LNCaP clone FGC (cell line): ENCODE measurements at regions not wholly inside any gene's neighbourhood (a gene's known extent, or its start where the extent isn't known, plus 50 kb on each side); places are given as distances from the start of the nearest gene placed in this dataset.

Experiments used
- DNase-seq: peaks from one replicate; pipeline ENCODE4 v3.0.0-alpha.2; 2011; ENCODE audit warnings: low read depth
- H3K4me3 ChIP-seq: 2 replicates; pipeline ENCODE4 v1.5.1; 2011; ENCODE audit warnings: mild to moderate bottlenecking, low read depth, low read length, control low read depth
- TF ChIP-seq, protein P1 (sequence below): IDR thresholded peaks from 2 replicates; pipeline ENCODE4 v1.5.1; 2012; ENCODE audit warnings: mild to moderate bottlenecking; ENCODE audit not compliant: control insufficient read depth, insufficient read depth; ENCODE audit errors: extremely low read depth

DNA sequence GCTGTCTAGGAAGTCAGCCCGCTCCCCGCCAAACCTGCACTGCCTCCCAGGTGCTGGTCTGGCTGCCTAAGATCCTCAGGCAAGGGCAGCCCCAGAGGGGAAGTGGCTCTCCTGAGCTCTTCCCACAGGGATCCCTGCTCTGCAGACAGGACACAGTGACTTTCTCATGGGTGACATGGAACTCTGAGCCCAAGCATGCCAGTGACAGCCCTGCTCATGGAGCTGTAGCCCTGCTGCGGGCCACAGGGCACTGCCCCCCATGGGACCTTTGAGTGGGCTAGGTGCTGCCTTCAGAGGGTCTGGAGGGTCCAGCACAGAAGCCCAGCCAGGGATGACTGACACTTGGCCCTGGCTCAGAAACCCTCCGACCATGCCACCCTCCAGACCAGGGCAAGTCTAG lies 109.1 kb downstream of the TUBA3C start:
- no peak overlapping the region for H3K4me3 ChIP-seq
- no peak for DNase-seq
- TF ChIP-seq, protein P1, sequence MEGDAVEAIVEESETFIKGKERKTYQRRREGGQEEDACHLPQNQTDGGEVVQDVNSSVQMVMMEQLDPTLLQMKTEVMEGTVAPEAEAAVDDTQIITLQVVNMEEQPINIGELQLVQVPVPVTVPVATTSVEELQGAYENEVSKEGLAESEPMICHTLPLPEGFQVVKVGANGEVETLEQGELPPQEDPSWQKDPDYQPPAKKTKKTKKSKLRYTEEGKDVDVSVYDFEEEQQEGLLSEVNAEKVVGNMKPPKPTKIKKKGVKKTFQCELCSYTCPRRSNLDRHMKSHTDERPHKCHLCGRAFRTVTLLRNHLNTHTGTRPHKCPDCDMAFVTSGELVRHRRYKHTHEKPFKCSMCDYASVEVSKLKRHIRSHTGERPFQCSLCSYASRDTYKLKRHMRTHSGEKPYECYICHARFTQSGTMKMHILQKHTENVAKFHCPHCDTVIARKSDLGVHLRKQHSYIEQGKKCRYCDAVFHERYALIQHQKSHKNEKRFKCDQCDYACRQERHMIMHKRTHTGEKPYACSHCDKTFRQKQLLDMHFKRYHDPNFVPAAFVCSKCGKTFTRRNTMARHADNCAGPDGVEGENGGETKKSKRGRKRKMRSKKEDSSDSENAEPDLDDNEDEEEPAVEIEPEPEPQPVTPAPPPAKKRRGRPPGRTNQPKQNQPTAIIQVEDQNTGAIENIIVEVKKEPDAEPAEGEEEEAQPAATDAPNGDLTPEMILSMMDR: no peak

DNA sequence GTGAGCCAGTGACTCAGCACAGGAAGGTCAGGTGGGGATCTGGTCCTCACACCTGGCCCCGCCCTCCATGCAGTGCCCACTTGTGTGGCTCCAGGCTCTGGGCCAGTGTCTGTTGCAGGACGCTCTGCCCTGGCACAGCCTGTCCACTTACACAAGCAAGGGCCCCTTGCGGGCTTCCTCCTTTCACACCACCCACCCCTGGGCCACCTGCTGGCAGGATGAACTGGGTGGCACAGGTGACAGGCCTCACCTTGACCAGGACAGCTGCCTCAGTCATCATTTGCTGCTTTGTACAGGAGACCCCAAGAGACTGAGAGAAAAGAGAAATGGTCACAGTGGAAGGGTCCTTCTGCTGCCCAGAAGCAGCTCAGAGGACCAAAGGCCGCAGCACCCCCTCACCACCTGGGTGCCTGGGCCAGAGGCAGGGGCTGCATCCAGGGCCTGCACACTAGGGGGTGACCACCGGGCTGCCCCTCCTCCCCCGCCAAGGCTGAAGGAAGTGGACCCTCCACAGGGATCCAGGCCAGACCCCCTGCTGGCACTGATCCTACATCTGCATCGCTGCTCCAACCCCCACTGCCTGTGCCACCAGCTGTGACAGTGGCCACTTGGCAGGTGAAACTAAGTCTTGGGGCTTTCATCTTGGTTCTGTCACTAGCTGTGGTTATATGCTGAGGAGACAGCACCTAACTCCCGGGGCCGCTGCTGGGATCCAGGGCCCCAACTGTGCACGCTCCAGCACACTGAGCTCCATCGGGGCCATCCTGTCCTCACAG lies 110.3 kb downstream of the TUBA3C start:
- H3K4me3 ChIP-seq: no peak overlapping the region
- DNase-seq: no peak
- TF ChIP-seq, protein P1: no peak

DNA sequence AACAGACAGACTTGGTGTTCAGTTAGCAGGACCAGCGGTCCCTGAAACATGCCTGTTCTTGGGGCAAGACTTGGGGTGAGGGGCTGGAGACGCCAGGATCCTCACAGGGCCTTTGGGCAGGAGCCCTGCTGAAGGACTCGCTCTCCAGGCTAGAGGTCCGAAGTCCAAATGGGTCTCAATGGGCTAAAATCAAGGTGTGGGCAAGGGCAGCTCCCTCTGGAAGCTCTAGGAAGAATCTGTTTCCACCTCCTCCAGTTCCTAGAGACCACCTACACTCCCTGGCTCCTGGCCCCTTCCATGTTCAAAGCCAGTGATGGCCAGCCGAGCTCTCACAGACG lies 111.3 kb downstream of the TUBA3C start:
- TF ChIP-seq, protein P1: no peak
- no peak for DNase-seq
- no peak overlapping the region for H3K4me3 ChIP-seq

DNA sequence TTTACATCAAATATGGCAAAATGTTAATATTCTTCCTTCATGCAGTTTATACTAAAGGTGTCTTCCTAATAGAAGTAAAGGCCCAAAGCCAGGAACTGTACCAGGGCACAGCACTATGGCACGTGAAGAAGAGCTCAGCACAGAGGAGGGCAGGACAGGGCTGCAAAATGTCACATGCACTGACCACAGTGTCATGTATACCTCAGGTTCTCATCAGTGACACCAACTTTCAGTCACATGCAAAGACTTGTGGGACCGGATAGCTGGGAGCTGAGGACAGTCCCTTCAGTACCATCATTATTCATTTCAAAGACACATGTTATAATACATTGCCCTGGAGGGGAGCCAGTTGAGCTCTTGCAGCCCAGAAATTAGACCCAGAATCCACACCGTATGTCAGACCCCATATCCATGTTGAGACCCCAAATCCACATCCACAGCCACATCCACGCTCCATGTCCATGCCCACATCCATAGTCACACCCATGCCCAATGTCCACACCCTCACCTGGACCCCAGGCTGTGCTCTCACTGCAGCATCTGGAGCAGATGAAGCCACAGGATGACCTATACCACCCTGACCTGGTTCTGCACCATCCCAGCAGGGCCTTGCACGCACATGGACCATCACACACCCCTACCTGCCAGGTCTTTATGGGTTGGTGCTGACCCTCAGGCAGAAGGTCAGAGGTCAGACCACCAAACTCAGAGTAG lies 111.8 kb downstream of the TUBA3C start:
- TF ChIP-seq, protein P1: no peak
- no peak overlapping the region for H3K4me3 ChIP-seq
- DNase-seq: no peak

DNA sequence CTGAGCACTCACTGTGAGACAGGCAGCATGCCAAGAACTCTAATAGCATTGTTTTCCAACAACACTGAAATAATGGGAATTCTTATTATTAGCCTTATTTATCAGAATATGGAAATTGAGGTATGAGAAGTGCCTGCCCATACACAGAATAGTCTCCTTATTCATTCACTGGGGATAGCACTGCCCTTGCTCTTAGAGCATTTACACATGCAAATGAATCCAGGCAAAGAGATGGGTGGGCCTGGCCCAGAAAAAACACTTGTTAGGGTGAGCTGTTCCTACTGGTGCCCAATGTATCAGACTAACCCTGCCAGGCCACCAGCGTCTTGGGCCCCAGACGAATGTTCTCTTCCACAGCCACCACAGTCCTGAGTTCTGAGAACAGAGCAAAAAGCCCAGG lies 112.9 kb downstream of the TUBA3C start:
- TF ChIP-seq, protein P1: no peak
- DNase-seq: no peak
- no peak overlapping the region for H3K4me3 ChIP-seq

DNA sequence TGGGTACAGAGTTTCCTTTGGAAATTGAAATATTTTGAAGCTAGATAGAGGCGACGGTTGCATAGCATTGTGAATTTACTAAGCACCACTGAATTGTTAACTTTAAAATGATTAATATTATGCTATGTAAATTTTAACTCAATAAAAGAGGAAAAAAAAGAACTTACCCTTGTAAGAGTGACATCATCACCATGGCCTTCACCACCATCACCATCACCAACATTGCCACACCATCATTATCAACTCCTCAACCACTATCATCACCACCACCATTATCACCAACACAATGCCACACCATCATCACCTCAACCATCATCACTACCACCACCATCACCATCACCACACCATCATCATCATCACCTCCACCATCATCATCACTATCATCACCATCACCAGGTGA lies 113.9 kb downstream of the TUBA3C start:
- no peak overlapping the region for H3K4me3 ChIP-seq
- TF ChIP-seq, protein P1: no peak
- no peak for DNase-seq

DNA sequence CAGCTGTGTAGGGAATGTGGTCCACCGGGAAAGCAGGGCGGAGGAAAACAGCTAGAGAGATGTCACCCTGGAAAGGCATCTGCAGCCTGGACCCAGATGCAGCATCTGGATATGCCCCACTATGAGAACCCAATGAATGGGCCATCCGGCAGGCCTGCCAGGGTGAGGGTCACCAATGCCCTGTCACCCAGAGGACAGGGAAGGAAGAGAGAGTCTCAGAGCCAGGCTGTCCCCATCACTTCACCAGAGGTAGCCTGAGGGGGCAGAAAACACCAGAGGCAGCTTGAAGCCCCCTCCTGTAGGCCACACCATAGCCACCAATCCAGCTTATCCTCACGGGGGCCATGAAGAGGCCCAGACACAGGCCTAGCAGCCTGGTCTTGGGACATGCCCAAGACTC lies 118.8 kb downstream of the TUBA3C start:
- TF ChIP-seq, protein P1: no peak
- DNase-seq: no peak
- H3K4me3 ChIP-seq: no peak overlapping the region
